ENCODE measurements at regions not wholly inside any gene's neighbourhood (a gene's known extent, or its start where the extent isn't known, plus 50 kb on each side); places are given as distances from the start of the nearest gene placed in this dataset.

GRCh38 chr15:69634860-69635259 is 182.2 kb downstream of the RPLP1 start:
- Mint-ChIP-seq H3K27me3 (ENCODE audit: low read depth) (no peaks in the 10 kb centered on the region), H3K9me3 (peaks cover 18% of the 10 kb centered on the region)
- no peak for ATAC-seq

GRCh38 chr15:69636169-69636915 is 183.7 kb downstream of the RPLP1 start:
- ATAC-seq (no peak), DNase-seq (ENCODE audit: low spot score) (no peak)
- Mint-ChIP-seq H3K4me3 (no peak overlapping the region), H3K9me3 (peaks cover 33% of the 10 kb centered on the region), H3K36me3 (peaks cover 11% of the 10 kb centered on the region), H3K27me3 (ENCODE audit: low read depth) (no peaks in the 10 kb centered on the region), H3K27ac (no peak overlapping the region), H3K4me1 (peaks cover 2% of the 10 kb centered on the region; the same call in 1 of the 2 replicates)
- TF ChIP-seq ELF4 (CRISPR knock-in tag; IDR thresholded peaks at IDR 0.05; ENCODE audit: low read depth) (no peak), ZNF263 (CRISPR knock-in tag; IDR thresholded peaks at IDR 0.05; ENCODE audit: low read depth) (no peak), JAZF1 (CRISPR knock-in tag; IDR thresholded peaks at IDR 0.05) (no peak), ZNF423 (CRISPR knock-in tag; IDR thresholded peaks at IDR 0.05) (no peak)
- CTCF ChIA-PET = no interaction called here
- POLR2A ChIA-PET = no interaction called here

More at GRCh38 chr15:69634860-69635259, 182.2 kb downstream of the RPLP1 start:
- TF ChIP-seq PREB (CRISPR knock-in tag; IDR thresholded peaks at IDR 0.05; ENCODE audit: borderline replicate concordance) (no peak), TEAD1 (CRISPR knock-in tag; IDR thresholded peaks at IDR 0.05) (no peak), ZNF416 (CRISPR knock-in tag; IDR thresholded peaks at IDR 0.05) (no peak), CTCF (IDR thresholded peaks at IDR 0.05) (no peak), FOXJ3 (CRISPR knock-in tag; IDR thresholded peaks at IDR 0.05; ENCODE audit: borderline replicate concordance) (no peak), RELA (CRISPR knock-in tag; IDR thresholded peaks at IDR 0.05; ENCODE audit: borderline replicate concordance) (no peak), ZNF232 (CRISPR knock-in tag; IDR thresholded peaks at IDR 0.05) (no peak), ZNF671 (CRISPR knock-in tag; IDR thresholded peaks at IDR 0.05) (no peak), MLX (CRISPR knock-in tag; IDR thresholded peaks at IDR 0.05) (no peak), GTF2I (CRISPR knock-in tag; conservative IDR thresholded peaks at IDR 0.05) (no peak), ELF4 (CRISPR knock-in tag; IDR thresholded peaks at IDR 0.05; ENCODE audit: low read depth) (no peak)
- ChIA-PET POLR2A (interaction anchor here (0.5 kb wide), 1 partner anchor 79 kb away, joined by 3 read pairs; no protein-coding TSS in a partner anchor), CTCF (no interaction called here)
- Mint-ChIP-seq H3K4me1 (peaks cover 2% of the 10 kb centered on the region; the same call in 1 of the 2 replicates), H3K4me3 (no peak overlapping the region), H3K27ac (no peak overlapping the region), H3K36me3 (peaks cover 4% of the 10 kb centered on the region; the same call in 1 of the 2 replicates)
- no peak for DNase-seq (ENCODE audit: low spot score)

GRCh38 chr15:69637818-69638217 is 185.2 kb downstream of the RPLP1 start:
- H3K36me3 Mint-ChIP-seq = peaks cover 11% of the 10 kb centered on the region
- ChIA-PET POLR2A (no interaction called here), CTCF (no interaction called here)
- peaks cover 41% of the 10 kb centered on the region for H3K9me3 Mint-ChIP-seq
- H3K4me3 Mint-ChIP-seq = no peak overlapping the region
- no peak for DNase-seq (ENCODE audit: low spot score)
- no peak for ATAC-seq
- no peaks in the 10 kb centered on the region for H3K27me3 Mint-ChIP-seq (ENCODE audit: low read depth)
- H3K4me1 Mint-ChIP-seq = peaks cover 2% of the 10 kb centered on the region; the same call in 1 of the 2 replicates
- no peak overlapping the region for H3K27ac Mint-ChIP-seq
- no peak for TF ChIP-seq ARID4B (CRISPR knock-in tag; IDR thresholded peaks at IDR 0.05; ENCODE audit: borderline replicate concordance)
- TF ChIP-seq CREB1 (CRISPR knock-in tag; IDR thresholded peaks at IDR 0.05) = no peak
- TF ChIP-seq OVOL2 (CRISPR knock-in tag; IDR thresholded peaks at IDR 0.05; ENCODE audit: borderline replicate concordance) = no peak
- no peak for TF ChIP-seq IRF1 (CRISPR knock-in tag; IDR thresholded peaks at IDR 0.05)
- no peak for TF ChIP-seq TEAD1 (CRISPR knock-in tag; IDR thresholded peaks at IDR 0.05)
- TF ChIP-seq KAT7 (CRISPR knock-in tag; IDR thresholded peaks at IDR 0.05; ENCODE audit: borderline replicate concordance) = no peak
- no peak for TF ChIP-seq FOXP1 (CRISPR knock-in tag; IDR thresholded peaks at IDR 0.05; ENCODE audit: borderline replicate concordance)
- no peak for TF ChIP-seq ZNF317 (CRISPR knock-in tag; IDR thresholded peaks at IDR 0.05; ENCODE audit: borderline replicate concordance, low read depth)

Measured in WTC11 (cell line).